ENCODE measurements at regions not wholly inside any gene's neighbourhood (a gene's known extent, or its start where the extent isn't known, plus 50 kb on each side); places are given as distances from the start of the nearest gene placed in this dataset.
"Not testable (repeated sequence)": the region's sequence is repeated elsewhere in the genome, so short reads cannot be mapped to it uniquely, and the experiment has no call there.

DNA sequence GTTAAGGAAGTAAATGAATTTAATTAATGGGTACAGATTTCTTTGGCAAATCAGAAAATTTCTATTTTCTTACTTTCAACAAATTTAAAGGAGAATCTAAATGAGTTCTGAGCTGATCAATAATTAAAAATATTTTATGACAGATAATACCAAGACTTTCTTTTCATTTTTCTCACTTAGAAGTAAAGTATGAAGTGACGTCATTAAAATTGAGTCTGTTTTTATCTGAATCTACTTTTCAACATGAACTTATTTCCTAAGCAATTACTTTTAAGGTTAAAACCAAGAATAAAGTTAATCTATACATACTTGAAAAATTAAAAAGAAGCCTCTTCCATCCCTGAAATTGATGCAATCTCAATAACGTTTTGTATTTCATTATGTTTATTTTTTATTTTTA lies 552.8 kb upstream of the ST8SIA4 start:
- ATAC-seq, result no peak
- intact Hi-C loops (cut with DNase I, micrococcal nuclease), result no loop called here
- no peak for DNase-seq

DNA sequence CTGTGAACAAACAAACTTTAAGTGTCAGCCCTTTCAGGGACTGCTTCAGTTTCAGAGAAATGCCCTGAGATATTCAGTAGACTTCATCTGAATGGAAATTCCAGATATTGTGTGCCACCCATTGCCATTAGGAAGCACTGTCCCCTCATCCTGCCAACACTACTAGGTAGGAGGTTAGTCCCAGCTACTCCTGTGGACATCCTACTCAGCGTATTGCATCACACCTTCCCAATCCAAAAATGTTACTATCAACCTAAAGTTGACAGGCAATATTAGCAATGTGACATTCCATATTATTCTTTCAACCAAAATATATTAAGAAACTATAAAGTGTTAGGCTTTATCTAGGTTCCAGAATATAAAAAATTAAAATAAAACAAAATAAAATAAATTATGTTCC lies 552.0 kb upstream of the ST8SIA4 start:
- ATAC-seq, result no peak
- DNase-seq, result no peak
- intact Hi-C loops (cut with DNase I, micrococcal nuclease), result no loop called here

DNA sequence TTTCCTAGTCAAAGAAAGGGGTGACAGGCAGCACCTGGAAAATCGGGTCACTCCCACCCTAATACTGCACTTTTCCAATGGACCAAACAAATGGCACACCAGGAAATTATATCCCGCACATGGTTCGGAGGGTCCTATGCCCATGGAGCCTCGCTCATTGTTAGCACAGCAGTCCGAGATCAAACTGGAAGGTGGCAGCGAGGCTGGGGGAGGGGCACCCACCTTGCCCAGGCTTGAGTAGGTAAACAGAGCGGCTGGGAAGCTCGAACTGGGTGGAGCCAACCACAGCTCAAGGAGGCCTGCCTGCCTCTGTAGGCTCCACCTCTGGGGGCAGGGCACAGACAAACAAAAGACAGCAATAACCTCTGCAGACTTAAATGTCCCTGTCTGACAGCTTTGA lies 539.2 kb upstream of the ST8SIA4 start:
- DNase-seq; intact Hi-C loops (cut with DNase I, micrococcal nuclease); ATAC-seq: not testable (repeated sequence)

DNA sequence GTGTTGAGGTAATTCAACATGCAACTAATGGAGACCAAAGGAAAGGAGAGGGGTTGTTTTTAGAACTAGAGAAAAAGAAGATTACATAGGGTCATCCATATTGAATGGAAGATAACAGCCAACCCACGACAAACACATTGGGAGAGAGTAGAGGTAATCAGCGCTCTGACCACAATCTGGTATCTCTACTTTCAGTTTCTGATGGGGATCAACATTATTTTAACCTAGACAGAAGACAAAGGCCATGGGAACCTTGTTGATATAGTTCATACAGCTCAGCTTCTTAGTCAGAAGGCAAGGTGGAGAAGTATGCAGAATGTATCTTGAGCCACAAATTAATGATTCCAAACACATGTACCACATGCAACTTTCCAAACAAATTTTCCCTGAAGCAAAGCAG lies 537.1 kb upstream of the ST8SIA4 start:
- DNase-seq (no peak), ATAC-seq (no peak)
- intact Hi-C loops (cut with DNase I, micrococcal nuclease), result no loop called here

DNA sequence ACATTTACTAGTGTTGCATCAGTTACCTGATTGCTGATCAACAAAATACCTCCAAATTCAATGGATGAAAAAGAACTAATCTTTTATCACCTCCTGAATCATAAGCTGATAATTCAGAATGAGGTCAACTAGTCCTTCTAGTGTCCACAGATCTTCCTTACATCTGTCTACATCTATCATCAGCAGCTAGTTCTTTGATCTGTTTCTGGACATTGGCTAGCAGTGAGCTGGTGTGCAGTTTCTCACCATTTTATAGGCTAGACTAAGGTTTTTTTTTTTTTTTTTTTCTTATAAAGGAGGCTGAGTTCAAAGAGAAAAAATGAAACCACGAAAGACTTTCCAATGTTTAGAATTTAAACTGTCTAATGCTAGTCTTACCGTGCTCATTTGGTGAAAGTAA lies 534.3 kb upstream of the ST8SIA4 start:
- no peak for ATAC-seq
- DNase-seq, result no peak

DNA sequence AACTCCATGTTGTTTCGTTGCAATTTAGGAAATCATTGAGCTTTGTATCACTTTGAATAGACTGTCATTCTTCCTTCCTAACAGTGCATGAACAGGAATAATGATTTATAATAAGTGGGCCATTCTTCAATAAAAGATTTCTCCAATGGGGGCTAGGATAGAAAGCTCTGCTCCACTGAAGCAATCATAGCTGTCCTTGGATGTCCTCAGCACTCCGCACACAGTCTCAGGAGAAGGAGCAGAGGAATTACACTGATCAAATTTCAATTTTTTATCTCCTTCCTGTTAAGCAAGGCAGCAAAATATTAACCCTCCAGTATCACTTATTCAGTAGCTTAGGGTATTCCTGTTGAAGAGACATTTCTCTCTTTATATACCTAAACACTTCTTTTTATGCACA lies 532.7 kb upstream of the ST8SIA4 start:
- DNase-seq (no peak), ATAC-seq (no peak)

More for the DNA sequence above, 534.3 kb upstream of the ST8SIA4 start:
- intact Hi-C loops (cut with DNase I, micrococcal nuclease), result no loop called here

DNA sequence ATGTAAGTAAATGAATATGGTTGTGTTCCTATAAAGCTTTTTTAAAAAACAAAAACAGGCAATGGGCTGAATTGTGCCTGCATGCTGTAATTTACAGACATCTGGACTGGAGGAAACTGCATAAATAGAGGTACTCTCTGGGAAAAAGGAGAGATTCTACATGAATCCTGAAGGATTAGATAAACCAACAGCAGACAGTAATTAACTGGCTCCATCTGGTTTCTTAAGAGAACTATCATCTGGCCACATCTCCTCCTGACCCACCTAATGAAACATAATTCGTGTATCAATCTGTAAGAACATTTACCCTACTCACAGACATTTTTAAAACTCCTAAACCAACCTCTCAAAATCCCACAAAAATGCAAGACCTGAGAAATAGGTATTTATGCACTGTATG lies 528.1 kb upstream of the ST8SIA4 start:
- no peak for DNase-seq
- intact Hi-C loops (cut with DNase I, micrococcal nuclease), result no loop called here
- no peak for ATAC-seq

More for the DNA sequence above, 532.7 kb upstream of the ST8SIA4 start:
- intact Hi-C loops (cut with DNase I, micrococcal nuclease), result no loop called here

DNA sequence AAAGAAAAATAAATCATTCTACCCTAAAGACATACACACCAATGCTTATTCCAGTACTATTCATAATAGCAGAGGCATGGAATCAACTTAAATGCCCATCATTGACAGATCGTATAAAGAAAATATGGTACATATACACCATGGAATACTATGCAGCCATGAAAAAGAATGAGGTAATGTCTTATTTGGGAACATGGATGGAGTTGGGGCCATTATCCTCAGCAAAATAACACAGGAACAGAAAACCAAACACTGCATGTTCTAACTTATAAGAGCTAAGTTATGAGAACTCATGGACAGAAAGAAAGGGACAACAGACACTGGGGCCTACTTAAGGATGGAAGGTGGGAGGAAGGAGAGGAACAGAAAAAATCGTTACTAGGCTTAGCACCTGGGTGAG lies 527.5 kb upstream of the ST8SIA4 start:
- DNase-seq (no peak), ATAC-seq (no peak)
- intact Hi-C loops (cut with DNase I, micrococcal nuclease), result no loop called here

DNA sequence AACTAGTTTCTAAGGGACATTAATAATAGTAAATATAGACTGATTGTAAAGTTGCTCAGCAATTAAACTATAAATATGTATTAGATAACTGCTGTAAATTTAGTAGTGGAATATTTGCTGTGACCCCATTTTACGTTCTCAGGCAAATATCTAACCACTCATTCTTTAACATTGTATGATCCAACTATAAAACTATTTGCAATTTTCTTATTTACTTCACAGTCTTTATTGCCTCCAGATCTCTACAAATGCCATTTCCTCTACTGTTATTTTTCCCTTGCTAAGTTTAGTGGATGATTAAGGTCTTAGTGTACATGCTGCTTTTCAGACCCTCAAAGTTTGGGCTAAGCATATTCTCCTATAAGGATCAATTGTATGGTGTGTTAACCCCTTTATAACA lies 526.2 kb upstream of the ST8SIA4 start:
- intact Hi-C loops (cut with DNase I, micrococcal nuclease), result no loop called here

DNA sequence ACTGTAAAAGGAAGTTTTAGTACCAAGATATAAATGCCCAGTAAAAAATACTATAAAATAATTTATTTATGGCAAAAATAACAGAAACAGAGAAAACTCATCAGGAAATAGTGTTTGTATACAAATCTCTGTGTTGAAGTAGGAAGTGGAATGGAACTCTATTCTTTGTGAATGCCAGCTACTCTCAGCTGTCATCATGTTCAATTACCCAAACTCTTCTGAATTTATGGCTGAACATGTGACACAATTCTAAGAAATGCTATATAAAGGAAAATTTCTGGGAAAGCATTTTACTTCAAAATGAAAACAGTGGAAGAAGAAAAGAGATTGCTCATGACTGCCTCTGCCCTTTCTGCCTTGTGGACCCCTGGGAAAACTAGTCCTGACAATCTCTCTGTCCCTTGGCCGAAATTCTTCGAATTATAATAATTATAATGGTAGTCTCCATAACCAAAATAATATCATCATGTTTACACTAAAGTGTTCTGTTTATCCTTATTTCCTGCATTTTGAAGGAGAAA lies 522.3 kb upstream of the ST8SIA4 start:
- intact Hi-C loops (cut with DNase I, micrococcal nuclease), result no loop called here
- ATAC-seq, result no peak

More for the DNA sequence above, 526.2 kb upstream of the ST8SIA4 start:
- no peak for DNase-seq
- no peak for ATAC-seq

DNA sequence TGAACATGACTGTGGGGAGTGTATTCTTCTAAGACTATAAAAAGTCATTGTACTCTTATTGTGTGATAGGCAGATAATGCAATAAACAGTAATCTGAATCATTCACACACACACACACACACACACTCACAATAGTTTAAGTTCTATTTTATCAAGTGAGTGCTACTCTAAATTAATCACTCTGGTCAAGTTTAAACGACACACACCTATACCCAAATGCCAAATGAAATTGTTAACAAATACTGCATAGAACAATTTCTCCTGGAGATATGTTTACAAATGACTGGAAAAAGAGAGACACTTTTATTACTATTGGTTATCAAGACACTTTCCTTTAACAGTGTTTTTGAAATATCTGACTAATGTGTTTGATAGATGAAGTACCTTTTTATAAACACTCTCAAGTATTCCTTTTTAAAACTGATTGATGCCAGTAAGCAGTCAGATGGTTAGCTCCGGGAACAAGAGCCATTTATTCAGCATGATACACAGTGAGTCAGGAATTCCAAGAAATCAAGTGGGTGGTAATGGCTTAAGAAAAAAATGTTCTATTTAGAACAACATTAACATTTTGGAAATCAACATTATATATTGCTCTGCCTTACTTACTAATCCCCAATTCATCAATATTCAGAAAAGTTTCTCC lies 521.6 kb upstream of the ST8SIA4 start:
- DNase-seq (no peak), ATAC-seq (no peak)
- intact Hi-C loops (cut with DNase I, micrococcal nuclease), result no loop called here

More for the DNA sequence above, 522.3 kb upstream of the ST8SIA4 start:
- DNase-seq, result no peak

DNA sequence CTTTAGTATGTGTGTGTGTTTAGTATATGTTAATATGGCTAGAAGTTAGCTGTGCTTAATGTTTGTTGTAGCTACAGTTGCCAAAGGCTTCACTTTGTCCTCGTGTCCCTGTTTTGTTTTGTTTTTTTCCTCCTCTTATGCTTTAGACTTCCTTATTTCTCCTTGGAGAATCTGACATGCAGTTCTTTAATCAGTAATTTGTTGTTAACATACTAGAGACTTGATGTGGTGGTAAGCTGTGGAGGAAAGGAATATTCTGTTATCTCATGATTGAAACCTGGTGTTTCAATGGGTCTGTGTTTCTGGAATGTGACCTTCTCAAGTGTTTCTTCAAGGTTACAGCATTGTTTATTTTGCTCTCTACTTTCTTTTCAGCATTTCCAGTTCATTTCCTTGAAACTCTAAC lies 515.6 kb upstream of the ST8SIA4 start:
- intact Hi-C loops (cut with DNase I, micrococcal nuclease), result no loop called here
- ATAC-seq (no peak), DNase-seq (no peak)

DNA sequence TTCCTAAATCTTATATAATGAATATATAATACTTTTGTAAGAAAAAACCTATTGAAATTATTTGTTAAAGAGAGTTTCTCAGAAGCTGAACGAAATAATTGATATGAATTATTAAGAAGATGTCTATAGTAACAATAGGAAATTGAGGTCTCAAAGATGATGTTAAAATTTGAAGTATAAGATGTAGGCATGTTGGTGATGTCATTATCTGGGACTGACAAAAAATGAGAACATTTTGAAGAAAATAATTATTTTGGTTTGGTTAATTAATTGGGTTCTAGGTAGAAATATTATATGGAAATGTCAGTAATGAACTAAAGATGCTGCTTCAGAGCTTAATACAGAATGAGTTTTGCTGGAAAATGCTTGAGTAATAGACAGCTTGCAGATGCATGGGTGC lies 501.4 kb upstream of the ST8SIA4 start:
- DNase-seq (no peak), ATAC-seq (no peak)
- intact Hi-C loops (cut with DNase I, micrococcal nuclease), result no loop called here

DNA sequence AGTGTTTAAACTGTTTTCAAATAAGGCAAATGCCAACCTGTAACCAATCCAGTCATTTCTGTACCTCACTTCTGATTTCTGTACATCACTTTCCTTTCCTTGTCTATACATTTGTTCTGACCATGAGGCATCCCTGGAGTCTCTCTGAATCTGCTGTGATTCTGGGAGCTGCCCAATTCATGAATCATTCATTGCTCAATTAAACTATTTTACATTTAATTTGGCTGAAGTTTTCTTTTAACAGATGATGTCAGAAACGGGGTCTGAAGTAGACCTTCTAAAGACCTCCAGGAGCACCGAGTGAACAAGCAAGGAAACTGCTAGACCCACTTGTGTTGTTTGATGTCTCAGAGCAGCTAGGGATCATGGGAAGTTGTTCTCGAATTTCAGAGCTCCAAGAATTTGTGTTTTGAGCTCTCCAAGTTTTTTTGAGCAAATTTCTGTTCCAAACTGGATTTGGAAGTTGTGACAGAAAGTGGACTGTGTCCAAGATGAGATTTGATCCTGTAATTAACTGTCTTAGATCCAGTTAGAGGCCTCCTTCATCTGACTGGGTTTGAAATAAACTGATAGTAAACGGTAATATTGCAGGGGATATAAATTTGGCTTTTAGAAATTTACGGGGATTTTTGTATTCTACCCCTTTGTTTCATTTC lies 490.8 kb upstream of the ST8SIA4 start:
- ATAC-seq (no peak), DNase-seq (no peak)
- intact Hi-C loops (cut with DNase I, micrococcal nuclease), result no loop called here

DNA sequence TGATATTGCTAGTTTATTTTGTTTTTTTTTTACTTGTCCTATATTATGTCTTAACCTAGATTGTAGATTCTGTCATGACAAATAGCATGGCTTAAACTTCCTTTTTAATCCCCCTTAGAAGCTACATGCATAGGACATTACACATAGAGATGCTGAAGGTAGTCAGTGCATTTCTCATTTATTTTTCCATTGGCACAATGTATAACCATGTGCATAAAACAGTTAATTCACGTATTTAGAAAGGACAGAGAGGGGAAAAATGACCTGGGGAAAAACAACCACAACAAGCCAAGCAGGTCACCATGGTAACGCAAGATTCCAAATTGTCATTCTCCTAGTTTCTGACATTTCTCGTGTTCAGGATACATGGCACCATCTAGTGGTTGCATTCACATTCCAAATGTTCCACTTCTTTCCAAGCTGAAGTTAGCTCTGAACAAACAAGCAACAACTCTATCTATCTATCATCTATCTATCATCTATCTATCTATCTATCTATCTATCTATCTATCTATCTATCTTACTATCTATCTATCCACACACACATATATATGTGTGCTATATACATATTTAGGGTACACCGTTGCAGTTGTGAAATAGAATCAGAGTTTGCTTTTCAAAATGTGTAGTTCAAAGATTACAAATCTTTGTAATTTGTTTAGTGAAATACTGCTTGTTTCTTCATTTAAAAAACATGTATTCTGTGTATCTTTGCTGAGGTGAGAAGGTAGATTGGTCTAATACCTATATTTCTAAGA lies 487.2 kb upstream of the ST8SIA4 start:
- intact Hi-C loops (cut with DNase I, micrococcal nuclease), result no loop called here
- no peak for ATAC-seq
- DNase-seq, result no peak

DNA sequence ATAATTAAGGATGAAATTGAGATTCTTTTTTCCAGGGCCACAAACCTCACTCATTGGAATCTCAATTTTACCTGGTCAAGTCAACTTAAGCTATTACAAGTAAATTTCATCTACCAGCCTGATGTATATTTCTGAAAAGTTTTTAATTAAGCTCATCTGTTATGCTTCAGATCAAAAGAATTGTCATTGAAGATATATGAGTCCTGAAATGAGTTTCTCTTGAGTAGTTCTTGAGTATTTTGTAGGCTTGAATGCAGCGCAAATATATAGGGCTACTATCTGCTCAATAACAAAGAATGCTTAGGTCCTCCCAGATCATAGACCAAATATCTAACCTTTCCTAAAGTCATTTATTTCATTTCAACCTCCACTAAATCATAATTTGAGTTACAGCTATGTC lies 482.2 kb upstream of the ST8SIA4 start:
- intact Hi-C loops (cut with DNase I, micrococcal nuclease), result no loop called here
- ATAC-seq, result no peak

DNA sequence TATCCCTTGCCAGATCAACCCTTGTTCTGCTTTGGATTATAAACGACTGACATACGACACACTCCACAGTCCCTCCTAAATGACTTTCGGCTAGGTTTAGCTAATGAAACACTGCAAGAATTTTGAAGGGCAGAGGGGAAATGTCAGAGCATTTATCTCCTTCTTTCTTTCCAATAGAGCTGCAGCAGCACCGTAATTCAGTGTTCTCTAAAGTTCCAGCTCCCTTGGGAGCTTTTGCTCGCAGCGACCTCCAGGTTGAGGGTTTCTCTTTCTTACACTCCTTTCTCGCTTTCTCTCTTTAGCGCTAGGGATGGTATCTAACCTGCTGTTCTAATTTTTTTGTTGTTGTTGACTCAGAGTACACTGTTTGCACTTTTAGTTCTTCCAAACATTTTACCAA lies 467.1 kb upstream of the ST8SIA4 start:
- intact Hi-C loops (cut with DNase I, micrococcal nuclease), result no loop called here

More for the DNA sequence above, 482.2 kb upstream of the ST8SIA4 start:
- no peak for DNase-seq

DNA sequence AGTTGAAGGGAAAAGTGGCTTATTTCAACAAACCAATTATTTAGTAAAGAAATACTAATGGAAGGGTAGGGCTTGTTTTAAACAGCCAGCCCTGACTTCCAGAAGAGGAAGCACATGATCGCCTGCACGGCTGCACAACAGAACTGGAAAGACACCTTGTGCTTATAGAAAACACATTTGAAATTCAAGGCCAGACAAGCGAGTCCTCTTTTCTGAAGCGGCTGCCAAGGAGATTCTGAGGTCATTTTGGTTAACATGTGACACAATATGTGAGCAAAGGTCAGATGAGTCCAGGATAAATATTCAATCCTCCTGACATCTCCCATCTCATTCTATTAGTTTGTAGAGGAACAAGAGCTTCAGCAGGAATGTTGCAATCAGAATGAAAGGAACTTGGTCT lies 461.4 kb upstream of the ST8SIA4 start:
- no peak for DNase-seq
- ATAC-seq, result no peak
- intact Hi-C loops (cut with DNase I, micrococcal nuclease), result no loop called here

More for the DNA sequence above, 467.1 kb upstream of the ST8SIA4 start:
- no peak for DNase-seq
- no peak for ATAC-seq

DNA sequence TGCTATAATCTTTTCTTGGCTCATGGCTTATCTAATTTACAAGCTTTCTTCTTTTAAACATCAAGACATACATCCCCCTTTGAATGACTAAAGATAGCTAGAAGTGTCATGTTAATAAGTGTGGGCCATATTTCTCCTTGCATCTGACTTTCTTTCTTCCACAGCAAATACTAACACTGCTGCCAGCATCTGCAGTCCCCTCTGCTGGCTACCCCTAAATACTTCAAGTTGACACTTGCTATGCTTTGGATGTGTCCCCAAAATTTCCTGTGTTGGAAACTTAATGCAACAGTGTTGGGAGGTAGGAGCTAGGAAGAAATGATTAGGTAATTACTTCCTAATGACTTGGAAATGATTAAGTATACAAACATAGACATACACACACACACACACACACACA lies 459.0 kb upstream of the ST8SIA4 start:
- DNase-seq (no peak), ATAC-seq (no peak)
- intact Hi-C loops (cut with DNase I, micrococcal nuclease), result no loop called here

DNA sequence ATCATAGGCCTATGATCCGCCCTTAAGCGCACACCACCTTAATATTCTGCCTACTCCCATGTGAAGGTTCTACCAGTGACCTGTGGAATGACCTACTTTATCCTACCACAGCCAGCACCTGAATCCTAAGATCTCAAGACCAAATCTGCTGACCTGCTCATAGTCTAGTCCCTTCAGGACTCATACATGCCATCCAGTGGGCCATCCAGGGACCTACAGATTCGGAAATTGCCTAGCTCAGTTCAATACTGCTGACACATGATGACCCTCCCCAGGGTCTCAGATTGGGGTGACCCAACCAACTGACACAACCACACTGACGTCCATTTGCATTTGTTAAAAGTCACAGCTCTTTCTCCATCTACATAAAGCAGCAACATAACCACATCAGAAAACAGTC lies 443.8 kb upstream of the ST8SIA4 start:
- no peak for DNase-seq
- intact Hi-C loops (cut with DNase I, micrococcal nuclease), result no loop called here
- no peak for ATAC-seq

Measured in left colon (tissue), 2 donors.